GM23338 (cell line): ENCODE measurements at regions not wholly inside any gene's neighbourhood (a gene's known extent, or its start where the extent isn't known, plus 50 kb on each side); places are given as distances from the start of the nearest gene placed in this dataset.

Experiments
- ATAC-seq: fragments of 200-7000 bp; cut with Tn5 transposase; 3 replicates; pipeline ENCODE4 v1.9.1; 2020
- DNase-seq: peaks from one replicate; pipeline ENCODE4 v3.0.0-alpha.2; 2015; ENCODE audit warnings: low spot score
- H2AFZ ChIP-seq: fragments of 200-600 bp; sonication (generic); 2 replicates; pipeline ENCODE4 v1.8.0; 2016; ENCODE audit warnings: antibody characterized with exemption, mild to moderate bottlenecking, moderate library complexity
- H3F3A ChIP-seq: fragments of 200-600 bp; sonication (generic); replicated peaks from 2 replicates; pipeline ENCODE4 v1.8.0; 2017; ENCODE audit warnings: antibody characterized with exemption, mixed run types, low read depth
- H3K27ac ChIP-seq: fragments of 200-600 bp; sonication (generic); 2 replicates; pipeline ENCODE4 v1.6.1; 2016; ENCODE audit warnings: low read depth
- H3K27me3 ChIP-seq: fragments of 200-600 bp; sonication (generic); 2 replicates; pipeline ENCODE4 v1.8.0; 2016; ENCODE audit warnings: mild to moderate bottlenecking, mixed run types, moderate library complexity; ENCODE audit not compliant: insufficient read depth
- H3K36me3 ChIP-seq: fragments of 200-600 bp; sonication (generic); 2 replicates; pipeline ENCODE4 v1.8.0; 2016; ENCODE audit warnings: mild to moderate bottlenecking; ENCODE audit not compliant: insufficient read depth
- H3K4me1 ChIP-seq: fragments of 200-600 bp; sonication (generic); 2 replicates; pipeline ENCODE4 v1.8.0; 2016; ENCODE audit warnings: mild to moderate bottlenecking, moderate library complexity; ENCODE audit not compliant: insufficient read depth
- H3K4me2 ChIP-seq: fragments of 200-600 bp; sonication (generic); 2 replicates; pipeline ENCODE4 v1.7.1; 2017; ENCODE audit warnings: mixed run types
- H3K4me3 ChIP-seq: fragments of 200-600 bp; sonication (generic); 2 replicates; pipeline ENCODE4 v1.6.1; 2016; ENCODE audit warnings: mixed run types
- H3K79me2 ChIP-seq: fragments of 200-600 bp; sonication (generic); replicated peaks from 2 replicates; pipeline ENCODE4 v1.8.0; 2017; ENCODE audit warnings: mild to moderate bottlenecking; ENCODE audit not compliant: insufficient read depth
- H3K9me2 ChIP-seq: fragments of 200-600 bp; sonication (generic); 2 replicates; pipeline ENCODE4 v1.8.0; 2017; ENCODE audit not compliant: insufficient read depth
- H4K20me1 ChIP-seq: fragments of 200-600 bp; sonication (generic); replicated peaks from 2 replicates; pipeline ENCODE4 v1.8.0; 2017; ENCODE audit warnings: mild to moderate bottlenecking; ENCODE audit not compliant: insufficient read depth
- H3K27ac Mint-ChIP-seq: 2 replicates; pipeline ENCODE4 v1.8.0; 2020; ENCODE audit warnings: inconsistent platforms, mild to moderate bottlenecking, moderate library complexity, mixed read lengths
- H3K27me3 Mint-ChIP-seq: 3 replicates; pipeline ENCODE4 v1.8.0; 2022; ENCODE audit warnings: low read depth, mild to moderate bottlenecking, moderate library complexity, mixed read lengths, inconsistent platforms; ENCODE audit not compliant: insufficient read depth, poor library complexity
- H3K36me3 Mint-ChIP-seq: 3 replicates; pipeline ENCODE4 v1.8.0; 2021; ENCODE audit warnings: low read depth, mild to moderate bottlenecking, inconsistent platforms, moderate library complexity, mixed read lengths
- H3K4me1 Mint-ChIP-seq: 3 replicates; pipeline ENCODE4 v1.8.0; 2020; ENCODE audit warnings: mild to moderate bottlenecking, inconsistent platforms, mixed read lengths
- H3K4me3 Mint-ChIP-seq: 3 replicates; pipeline ENCODE4 v1.8.0; 2021; ENCODE audit warnings: moderate library complexity, mild to moderate bottlenecking, inconsistent platforms, mixed read lengths
- H3K9me3 Mint-ChIP-seq: 3 replicates; pipeline ENCODE4 v1.8.0; 2020; ENCODE audit warnings: moderate library complexity, mild to moderate bottlenecking, inconsistent platforms, mixed read lengths
- CREB1 ChIP-seq: fragments of 250-450 bp; sonication (Bioruptor Pico); IDR thresholded peaks from 2 replicates; pipeline ENCODE4 v1.5.0; 2020; ENCODE audit warnings: low read depth, mild to moderate bottlenecking, moderate library complexity
- EZH2 ChIP-seq: fragments of 200-600 bp; sonication (generic); IDR thresholded peaks from one replicate; pipeline ENCODE4 v1.8.0; 2017; ENCODE audit warnings: antibody characterized with exemption, mild to moderate bottlenecking, low read depth; ENCODE audit not compliant: unreplicated experiment
- NANOG ChIP-seq: IDR thresholded peaks from 2 replicates; pipeline ENCODE4 v1.6.1; 2016; ENCODE audit warnings: antibody characterized with exemption, borderline replicate concordance
- POLR2AphosphoS5 ChIP-seq: IDR thresholded peaks from 2 replicates; pipeline ENCODE4 v1.6.1; 2016; ENCODE audit warnings: antibody characterized with exemption, low read depth
- STAT1 ChIP-seq: IDR thresholded peaks from one replicate; pipeline ENCODE4 v1.6.1; 2016; ENCODE audit warnings: antibody characterized with exemption; ENCODE audit not compliant: unreplicated experiment
- ZNF114 ChIP-seq: fragments of 250-450 bp; sonication (Bioruptor Pico); IDR thresholded peaks from 2 replicates; pipeline ENCODE4 v1.5.0; 2020; ENCODE audit warnings: mild to moderate bottlenecking, moderate library complexity
- ZNF331 ChIP-seq: fragments of 250-450 bp; sonication (Bioruptor Pico); IDR thresholded peaks from 2 replicates; pipeline ENCODE4 v1.5.0; 2020; ENCODE audit warnings: low read depth, mild to moderate bottlenecking, moderate library complexity
- TF ChIP-seq, protein P1 (sequence below): fragments of 250-450 bp; sonication (Bioruptor Pico); IDR thresholded peaks from 2 replicates; pipeline ENCODE4 v1.5.0; 2020; ENCODE audit warnings: mild to moderate bottlenecking, moderate library complexity
- TF ChIP-seq, protein P2 (sequence below): IDR thresholded peaks from 2 replicates; pipeline ENCODE4 v1.6.1; 2016; ENCODE audit warnings: antibody characterized with exemption
- TF ChIP-seq, protein P3 (sequence below), 2 experiments: fragments of 200-600 bp in 1 of 2; sonication (generic) in 1 of 2; conservative IDR thresholded peaks; 2 replicates each; pipeline versions ENCODE4 v1.5.1 to v1.6.1; 2016 to 2017; ENCODE audit warnings: antibody characterized with exemption in 2 of 2, low read depth in 2 of 2, mild to moderate bottlenecking in 2 of 2, moderate library complexity in 1 of 2

DNA sequence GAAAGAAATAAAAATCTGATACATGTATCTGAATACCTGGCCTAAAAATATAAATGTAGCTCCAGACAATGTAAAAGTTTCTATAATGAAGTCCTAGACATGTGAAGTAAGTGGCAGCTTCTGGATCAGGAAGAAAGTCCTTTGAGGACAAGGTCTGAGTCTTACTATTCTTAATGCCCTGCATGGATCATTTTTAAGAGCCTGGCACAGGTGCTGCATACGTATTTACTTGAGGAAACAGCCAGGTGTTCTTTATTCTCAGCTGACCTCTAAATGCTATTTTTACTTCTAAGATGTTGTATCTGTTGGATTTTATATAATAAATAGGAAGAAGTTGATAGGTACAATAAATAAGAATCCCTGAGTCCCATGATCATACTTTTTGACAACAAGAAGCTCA lies 750.0 kb upstream of the LUZP2 start:
- H3K36me3 Mint-ChIP-seq, result no peaks in the 10 kb centered on the region

DNA sequence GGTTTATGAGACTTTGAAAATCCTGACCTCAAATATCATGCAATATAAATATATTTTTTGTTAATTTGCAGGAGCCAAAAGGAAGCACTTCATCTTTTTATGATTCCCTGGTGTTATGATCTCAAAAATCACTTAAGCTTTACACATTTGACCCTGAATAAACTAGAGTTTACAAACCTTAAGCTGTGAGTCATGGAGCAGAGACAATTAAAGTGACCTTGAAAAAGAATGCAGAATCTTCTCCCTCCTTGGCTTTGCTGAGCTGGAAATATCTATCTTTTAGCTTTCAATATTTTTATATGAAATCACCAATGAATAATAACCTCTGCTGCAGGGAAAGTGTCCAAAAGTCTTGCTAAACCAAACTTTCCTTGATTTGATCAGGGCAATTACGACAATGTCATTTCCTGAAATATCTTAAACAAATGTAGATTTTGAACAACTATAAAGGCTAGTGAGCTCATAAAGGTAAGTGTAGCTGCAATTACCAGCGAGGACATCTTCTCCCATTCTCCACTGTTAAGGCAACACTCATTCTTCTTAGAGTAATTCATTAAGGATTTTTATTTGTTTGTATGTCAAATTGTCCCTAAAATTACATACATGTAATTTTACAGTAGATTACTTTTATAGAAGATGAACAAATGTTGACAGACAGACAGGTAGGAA lies 747.0 kb upstream of the LUZP2 start:
- Histone ChIP-seq H3K36me3 (no peaks in the 10 kb centered on the region), H3K4me3 (no peak overlapping the region), H3K79me2 (no peaks in the 10 kb centered on the region), H3F3A (no peaks in the 10 kb centered on the region), H3K27ac (no peak overlapping the region), H3K4me1 (no peaks in the 10 kb centered on the region), H3K9me2 (no peaks in the 10 kb centered on the region), H4K20me1 (no peaks in the 10 kb centered on the region), H3K27me3 (no peaks in the 10 kb centered on the region), H2AFZ (no peak overlapping the region), H3K4me2 (no peak overlapping the region)
- no peaks in the 10 kb centered on the region for H3K27me3 Mint-ChIP-seq
- ATAC-seq, result no peak
- H3K36me3 Mint-ChIP-seq, result no peaks in the 10 kb centered on the region
- no peak for DNase-seq
- H3K9me3 Mint-ChIP-seq, result no peaks in the 10 kb centered on the region
- H3K27ac Mint-ChIP-seq, result no peak overlapping the region
- no peaks in the 10 kb centered on the region for H3K4me1 Mint-ChIP-seq
- H3K4me3 Mint-ChIP-seq, result no peak overlapping the region
- TF ChIP-seq, protein P1, sequence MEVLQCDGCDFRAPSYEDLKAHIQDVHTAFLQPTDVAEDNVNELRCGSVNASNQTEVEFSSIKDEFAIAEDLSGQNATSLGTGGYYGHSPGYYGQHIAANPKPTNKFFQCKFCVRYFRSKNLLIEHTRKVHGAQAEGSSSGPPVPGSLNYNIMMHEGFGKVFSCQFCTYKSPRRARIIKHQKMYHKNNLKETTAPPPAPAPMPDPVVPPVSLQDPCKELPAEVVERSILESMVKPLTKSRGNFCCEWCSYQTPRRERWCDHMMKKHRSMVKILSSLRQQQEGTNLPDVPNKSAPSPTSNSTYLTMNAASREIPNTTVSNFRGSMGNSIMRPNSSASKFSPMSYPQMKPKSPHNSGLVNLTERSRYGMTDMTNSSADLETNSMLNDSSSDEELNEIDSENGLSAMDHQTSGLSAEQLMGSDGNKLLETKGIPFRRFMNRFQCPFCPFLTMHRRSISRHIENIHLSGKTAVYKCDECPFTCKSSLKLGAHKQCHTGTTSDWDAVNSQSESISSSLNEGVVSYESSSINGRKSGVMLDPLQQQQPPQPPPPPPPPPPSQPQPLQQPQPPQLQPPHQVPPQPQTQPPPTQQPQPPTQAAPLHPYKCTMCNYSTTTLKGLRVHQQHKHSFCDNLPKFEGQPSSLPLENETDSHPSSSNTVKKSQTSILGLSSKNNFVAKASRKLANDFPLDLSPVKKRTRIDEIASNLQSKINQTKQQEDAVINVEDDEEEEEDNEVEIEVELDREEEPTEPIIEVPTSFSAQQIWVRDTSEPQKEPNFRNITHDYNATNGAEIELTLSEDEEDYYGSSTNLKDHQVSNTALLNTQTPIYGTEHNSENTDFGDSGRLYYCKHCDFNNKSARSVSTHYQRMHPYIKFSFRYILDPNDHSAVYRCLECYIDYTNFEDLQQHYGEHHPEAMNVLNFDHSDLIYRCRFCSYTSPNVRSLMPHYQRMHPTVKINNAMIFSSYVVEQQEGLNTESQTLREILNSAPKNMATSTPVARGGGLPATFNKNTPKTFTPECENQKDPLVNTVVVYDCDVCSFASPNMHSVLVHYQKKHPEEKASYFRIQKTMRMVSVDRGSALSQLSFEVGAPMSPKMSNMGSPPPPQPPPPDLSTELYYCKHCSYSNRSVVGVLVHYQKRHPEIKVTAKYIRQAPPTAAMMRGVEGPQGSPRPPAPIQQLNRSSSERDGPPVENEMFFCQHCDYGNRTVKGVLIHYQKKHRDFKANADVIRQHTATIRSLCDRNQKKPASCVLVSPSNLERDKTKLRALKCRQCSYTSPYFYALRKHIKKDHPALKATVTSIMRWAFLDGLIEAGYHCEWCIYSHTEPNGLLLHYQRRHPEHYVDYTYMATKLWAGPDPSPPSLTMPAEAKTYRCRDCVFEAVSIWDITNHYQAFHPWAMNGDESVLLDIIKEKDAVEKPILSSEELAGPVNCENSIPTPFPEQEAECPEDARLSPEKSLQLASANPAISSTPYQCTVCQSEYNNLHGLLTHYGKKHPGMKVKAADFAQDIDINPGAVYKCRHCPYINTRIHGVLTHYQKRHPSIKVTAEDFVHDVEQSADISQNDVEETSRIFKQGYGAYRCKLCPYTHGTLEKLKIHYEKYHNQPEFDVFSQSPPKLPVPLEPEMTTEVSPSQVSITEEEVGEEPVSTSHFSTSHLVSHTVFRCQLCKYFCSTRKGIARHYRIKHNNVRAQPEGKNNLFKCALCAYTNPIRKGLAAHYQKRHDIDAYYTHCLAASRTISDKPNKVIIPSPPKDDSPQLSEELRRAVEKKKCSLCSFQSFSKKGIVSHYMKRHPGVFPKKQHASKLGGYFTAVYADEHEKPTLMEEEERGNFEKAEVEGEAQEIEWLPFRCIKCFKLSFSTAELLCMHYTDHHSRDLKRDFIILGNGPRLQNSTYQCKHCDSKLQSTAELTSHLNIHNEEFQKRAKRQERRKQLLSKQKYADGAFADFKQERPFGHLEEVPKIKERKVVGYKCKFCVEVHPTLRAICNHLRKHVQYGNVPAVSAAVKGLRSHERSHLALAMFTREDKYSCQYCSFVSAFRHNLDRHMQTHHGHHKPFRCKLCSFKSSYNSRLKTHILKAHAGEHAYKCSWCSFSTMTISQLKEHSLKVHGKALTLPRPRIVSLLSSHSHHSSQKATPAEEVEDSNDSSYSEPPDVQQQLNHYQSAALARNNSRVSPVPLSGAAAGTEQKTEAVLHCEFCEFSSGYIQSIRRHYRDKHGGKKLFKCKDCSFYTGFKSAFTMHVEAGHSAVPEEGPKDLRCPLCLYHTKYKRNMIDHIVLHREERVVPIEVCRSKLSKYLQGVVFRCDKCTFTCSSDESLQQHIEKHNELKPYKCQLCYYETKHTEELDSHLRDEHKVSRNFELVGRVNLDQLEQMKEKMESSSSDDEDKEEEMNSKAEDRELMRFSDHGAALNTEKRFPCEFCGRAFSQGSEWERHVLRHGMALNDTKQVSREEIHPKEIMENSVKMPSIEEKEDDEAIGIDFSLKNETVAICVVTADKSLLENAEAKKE (CRISPR knock-in tag), result no peak
- TF ChIP-seq STAT1 (no peak), EZH2 (no peak), ZNF331 (CRISPR knock-in tag) (no peak), NANOG (no peak)

More for the DNA sequence above, 750.0 kb upstream of the LUZP2 start:
- no peak for DNase-seq
- Histone ChIP-seq H3K4me3 (no peak overlapping the region), H2AFZ (no peak overlapping the region), H3F3A (no peaks in the 10 kb centered on the region), H3K4me1 (no peaks in the 10 kb centered on the region), H3K79me2 (no peaks in the 10 kb centered on the region), H3K9me2 (no peaks in the 10 kb centered on the region), H3K27ac (no peak overlapping the region), H3K36me3 (no peaks in the 10 kb centered on the region), H3K27me3 (no peaks in the 10 kb centered on the region), H3K4me2 (no peak overlapping the region), H4K20me1 (no peaks in the 10 kb centered on the region)
- TF ChIP-seq, protein P2, sequence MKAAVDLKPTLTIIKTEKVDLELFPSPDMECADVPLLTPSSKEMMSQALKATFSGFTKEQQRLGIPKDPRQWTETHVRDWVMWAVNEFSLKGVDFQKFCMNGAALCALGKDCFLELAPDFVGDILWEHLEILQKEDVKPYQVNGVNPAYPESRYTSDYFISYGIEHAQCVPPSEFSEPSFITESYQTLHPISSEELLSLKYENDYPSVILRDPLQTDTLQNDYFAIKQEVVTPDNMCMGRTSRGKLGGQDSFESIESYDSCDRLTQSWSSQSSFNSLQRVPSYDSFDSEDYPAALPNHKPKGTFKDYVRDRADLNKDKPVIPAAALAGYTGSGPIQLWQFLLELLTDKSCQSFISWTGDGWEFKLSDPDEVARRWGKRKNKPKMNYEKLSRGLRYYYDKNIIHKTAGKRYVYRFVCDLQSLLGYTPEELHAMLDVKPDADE, result no peak
- TF ChIP-seq, protein P3, sequence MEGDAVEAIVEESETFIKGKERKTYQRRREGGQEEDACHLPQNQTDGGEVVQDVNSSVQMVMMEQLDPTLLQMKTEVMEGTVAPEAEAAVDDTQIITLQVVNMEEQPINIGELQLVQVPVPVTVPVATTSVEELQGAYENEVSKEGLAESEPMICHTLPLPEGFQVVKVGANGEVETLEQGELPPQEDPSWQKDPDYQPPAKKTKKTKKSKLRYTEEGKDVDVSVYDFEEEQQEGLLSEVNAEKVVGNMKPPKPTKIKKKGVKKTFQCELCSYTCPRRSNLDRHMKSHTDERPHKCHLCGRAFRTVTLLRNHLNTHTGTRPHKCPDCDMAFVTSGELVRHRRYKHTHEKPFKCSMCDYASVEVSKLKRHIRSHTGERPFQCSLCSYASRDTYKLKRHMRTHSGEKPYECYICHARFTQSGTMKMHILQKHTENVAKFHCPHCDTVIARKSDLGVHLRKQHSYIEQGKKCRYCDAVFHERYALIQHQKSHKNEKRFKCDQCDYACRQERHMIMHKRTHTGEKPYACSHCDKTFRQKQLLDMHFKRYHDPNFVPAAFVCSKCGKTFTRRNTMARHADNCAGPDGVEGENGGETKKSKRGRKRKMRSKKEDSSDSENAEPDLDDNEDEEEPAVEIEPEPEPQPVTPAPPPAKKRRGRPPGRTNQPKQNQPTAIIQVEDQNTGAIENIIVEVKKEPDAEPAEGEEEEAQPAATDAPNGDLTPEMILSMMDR (conservative IDR thresholded peaks at IDR 0.05; ENCODE audit: low read depth in 2 of 2), result no peak
- TF ChIP-seq EZH2 (no peak), CREB1 (CRISPR knock-in tag) (no peak), ZNF114 (CRISPR knock-in tag) (no peak), NANOG (no peak), ZNF331 (CRISPR knock-in tag) (no peak), POLR2AphosphoS5 (no peak), STAT1 (no peak)
- Mint-ChIP-seq H3K27ac (no peak overlapping the region), H3K9me3 (no peaks in the 10 kb centered on the region), H3K4me3 (no peak overlapping the region), H3K27me3 (peaks cover 1% of the 10 kb centered on the region), H3K4me1 (no peaks in the 10 kb centered on the region)
- ATAC-seq, result no peak
